ENCODE measurements at regions not wholly inside any gene's neighbourhood (a gene's known extent, or its start where the extent isn't known, plus 50 kb on each side); places are given as distances from the start of the nearest gene placed in this dataset.
"Not testable (repeated sequence)": the region's sequence is repeated elsewhere in the genome, so short reads cannot be mapped to it uniquely, and the experiment has no call there.

DNA sequence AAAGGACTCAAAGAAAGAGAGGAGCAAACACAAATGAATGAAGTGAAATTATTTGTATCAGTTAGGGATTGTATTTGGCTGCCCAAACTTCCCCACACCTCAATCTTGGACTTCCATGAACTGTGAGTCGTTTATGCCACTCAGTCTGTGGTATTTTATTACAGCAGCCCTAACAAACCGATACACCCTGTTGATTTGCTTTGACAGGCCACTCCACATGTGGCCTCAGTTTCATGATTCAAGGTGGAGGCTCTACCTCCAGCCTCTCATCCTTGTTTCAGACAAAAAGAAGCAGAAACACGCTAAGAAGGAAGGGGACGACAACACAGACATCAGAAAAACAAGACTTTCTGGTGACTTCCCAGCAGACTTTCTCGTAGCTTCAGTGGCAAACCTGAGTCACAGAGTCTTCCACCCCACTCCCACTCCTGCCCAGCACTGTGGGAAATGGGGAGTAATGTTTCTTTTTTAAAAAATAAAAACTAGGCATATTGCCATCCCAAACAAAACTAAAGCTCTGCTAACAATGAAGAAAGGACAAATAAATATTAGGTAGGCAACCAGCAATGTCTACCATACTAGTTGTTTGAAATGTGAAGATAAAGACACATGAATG lies 52.2 kb upstream of the ABCA1 start:
- DNase-seq, result no peak

DNA sequence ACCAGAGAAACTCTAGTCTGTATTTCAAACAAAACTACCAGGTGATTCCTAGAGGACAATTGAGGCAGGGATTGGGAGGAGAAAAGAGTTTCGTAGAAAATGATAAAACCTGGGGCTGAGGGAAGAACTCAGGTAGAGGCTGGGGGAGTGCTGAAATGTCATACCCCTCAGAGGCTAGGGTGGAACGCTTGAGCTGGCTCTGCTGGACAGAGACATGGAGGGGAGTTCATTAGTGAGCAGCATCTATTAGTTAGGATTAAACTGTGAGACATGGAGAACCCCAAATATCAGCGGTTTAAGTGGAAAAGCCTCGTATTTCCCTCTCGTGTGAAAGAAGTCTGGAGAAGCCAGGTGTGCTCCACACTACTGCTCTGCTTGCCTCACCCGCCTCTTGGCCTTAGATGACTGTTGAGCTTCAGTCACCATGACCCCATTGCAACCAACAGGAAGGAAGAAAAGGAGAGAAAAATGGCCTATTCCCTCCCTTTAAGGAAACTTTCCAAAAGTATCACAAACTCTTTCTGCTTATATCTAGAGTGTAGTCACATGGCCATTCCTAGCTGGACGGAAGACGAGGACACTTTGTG lies 53.7 kb upstream of the ABCA1 start:
- DNase-seq, result no peak

DNA sequence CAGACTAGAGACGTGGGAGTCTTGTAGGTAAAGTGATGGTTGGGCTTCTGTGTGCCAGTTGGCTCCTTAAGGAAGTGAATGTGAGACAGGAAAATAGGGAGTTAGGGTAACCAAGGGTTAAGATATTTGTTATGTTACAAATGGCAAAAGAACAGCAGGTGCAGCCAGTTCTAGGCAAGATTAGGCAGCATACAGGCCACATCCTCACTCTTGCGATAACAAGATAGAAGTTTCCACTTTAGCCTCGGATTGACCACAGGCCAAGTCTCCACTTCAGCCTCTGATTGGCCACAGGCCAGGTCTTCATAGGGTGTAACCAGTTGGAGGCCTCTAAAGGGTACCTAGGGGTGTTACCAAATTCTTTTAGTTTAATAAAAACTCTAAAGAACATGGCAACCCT lies 54.6 kb upstream of the ABCA1 start:
- DNase-seq, result no peak

DNA sequence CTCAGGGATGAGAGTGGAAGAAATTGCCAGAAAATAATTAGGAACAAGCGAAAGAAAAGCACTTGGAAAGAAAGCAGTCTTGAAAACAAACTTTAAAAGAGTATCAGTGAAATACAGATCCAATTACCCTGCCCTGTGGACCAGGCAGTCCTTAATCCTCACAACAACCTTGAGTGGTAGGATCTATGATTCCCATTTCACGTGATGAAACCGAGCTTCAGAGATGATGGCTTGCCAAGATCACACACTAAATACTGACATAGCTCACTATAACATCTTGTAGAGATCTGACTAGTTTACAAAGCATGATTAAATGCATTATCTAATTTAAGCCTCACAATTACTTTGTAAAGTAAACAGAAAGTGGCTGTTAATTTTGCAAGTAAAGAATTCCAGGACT lies 55.5 kb upstream of the ABCA1 start:
- DNase-seq, result no peak

DNA sequence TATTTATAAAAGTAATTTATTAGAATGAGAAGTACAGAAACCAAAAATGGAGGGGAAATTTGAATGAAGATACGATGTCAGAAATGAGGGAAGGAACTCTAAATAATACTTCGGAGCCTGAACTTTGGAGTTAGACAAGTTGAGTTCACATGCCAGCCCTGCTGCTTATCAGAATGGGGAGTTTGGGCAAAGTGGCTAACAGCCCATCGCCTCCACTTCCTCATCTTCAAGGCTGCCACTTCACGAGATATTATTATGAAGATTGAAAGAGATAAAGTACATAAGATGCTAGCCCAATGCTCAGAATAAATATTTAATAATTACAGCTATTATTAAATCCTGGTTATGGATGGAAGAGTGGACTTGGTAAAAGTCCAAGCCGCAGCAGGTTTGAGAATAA lies 56.2 kb upstream of the ABCA1 start:
- DNase-seq, result no peak

DNA sequence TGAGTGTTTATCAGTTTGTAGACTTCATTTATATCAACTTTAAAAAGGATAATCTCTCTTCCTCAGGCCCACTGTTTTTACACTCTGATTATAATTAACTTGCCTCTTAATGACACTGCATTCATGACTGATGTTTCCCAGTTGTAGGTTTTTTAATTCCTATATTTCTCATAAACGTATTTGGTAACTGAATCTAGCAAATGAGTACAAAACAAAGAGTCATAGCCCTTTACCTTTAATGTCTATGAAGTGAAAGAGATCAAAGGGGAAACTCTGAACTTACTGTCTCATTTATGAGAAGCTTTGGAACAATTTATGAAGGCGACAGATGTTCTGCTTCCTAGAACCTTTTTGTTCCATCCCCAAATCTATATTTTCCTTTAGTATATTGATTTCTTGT lies 56.6 kb upstream of the ABCA1 start:
- DNase-seq, result no peak

DNA sequence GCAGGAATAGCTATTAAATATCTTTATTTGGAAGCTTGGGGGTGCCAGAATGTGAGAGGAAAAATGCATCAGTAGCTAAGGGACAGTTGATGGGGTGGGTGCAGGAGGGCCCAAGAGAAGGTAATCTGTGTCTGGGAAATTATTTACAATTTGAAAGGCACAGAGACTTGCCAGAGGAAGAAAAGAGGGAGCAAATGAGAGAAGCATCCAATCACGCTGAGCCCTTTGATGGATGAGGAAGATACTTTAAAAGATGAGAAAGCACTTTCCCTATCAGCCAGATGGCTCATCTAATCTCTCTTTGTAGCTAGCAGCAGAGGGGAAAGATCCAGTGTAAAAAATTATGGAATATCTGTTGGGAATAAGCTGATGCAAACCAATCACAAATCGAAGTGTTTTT lies 57.0 kb upstream of the ABCA1 start:
- DNase-seq, result no peak

DNA sequence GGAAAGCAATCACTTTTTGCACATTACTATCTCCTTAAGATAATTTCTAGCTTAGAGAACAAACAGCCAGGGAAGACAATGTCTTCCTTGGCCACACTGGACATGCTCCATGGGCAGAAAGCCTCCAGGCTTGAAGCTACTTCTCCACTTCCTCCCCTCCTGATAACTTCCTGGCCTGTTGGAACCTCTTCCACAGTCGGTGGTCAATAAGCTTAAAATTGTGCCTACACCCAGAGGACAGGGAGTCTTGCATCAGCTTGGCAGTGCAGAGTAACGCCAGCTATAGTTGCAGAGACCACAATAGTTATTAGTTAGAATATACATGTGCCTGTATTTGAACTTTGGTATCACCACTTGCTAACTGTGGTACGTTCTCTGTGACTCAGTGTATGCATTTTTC lies 58.1 kb upstream of the ABCA1 start:
- DNase-seq, result no peak

DNA sequence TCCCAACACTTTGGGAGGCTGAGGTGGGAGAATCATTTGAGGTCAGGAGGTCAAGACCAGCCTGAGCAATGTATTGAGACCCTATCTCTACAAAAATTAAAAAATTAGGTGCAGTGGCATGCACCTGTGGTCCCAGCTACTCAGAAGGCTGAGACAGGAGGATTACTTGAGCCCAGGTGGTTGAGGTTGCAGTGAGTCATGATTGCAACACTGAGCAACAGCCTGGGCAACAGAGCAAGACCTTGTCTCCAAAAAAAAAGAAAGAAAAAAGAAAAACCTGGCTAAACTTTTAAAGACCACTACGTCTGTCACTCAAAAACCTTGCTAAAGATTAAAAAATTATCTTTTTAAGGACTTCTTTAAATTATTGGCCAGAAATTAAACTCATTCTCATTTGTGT lies 59.8 kb upstream of the ABCA1 start:
- DNase-seq, result no peak

DNA sequence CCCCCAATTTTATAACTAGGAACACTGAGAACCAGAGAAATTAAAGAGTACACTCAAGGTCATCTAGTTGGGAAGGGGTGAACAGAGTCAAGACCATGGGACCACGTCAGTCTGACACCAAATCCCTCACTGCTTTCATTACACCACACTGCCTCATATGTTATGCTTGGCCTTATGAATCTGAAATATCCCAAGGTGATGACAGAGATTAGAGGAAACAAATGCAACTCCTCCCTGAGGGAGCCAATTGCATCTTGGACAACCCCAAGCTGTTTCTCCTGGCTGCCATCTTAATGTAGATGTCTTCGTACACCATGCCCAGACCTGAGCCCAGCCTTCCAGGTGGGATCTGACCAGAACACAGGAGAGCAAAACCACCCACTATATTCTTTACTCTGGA lies 60.6 kb upstream of the ABCA1 start:
- no peak for DNase-seq

DNA sequence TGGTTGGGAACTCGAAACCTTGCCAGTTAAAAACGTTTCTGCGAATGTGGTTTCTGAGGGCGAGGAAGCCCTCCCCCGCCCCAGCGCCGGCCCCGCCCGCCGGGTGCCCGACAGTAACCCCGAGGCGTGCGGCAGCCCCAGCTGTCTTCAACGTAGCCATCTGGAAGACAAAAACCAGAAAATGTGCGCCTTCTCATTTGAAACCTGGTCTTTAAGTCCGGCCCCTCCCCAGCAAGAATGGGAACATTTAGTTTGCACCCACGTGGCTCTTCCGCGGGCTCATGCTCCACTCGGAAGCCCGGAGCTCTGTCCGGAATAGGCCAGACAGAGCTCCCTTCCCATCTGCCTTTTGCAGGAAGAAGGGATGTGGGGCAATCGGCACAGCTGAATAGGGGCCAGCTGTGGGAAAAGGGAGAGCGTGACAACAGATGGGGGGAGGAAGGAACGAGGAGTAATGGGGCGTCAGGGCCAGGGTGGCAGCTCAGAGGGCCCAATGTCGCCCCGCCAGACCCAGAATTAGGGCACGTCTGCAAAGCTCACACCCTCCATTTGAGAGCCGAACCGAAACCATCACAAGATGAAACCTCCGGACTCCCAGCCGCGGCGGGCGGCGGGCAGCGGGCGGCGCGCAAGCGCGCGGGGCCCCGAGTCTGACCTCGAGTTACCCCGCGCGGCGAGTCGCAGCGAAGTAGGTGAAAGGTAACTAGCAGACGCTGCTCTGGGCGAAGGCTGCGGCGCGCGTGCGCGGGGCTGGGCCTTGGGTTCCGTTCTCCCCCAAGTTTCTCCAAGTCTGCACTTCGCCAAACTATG lies 63.4 kb upstream of the ABCA1 start:
- no peak for DNase-seq

DNA sequence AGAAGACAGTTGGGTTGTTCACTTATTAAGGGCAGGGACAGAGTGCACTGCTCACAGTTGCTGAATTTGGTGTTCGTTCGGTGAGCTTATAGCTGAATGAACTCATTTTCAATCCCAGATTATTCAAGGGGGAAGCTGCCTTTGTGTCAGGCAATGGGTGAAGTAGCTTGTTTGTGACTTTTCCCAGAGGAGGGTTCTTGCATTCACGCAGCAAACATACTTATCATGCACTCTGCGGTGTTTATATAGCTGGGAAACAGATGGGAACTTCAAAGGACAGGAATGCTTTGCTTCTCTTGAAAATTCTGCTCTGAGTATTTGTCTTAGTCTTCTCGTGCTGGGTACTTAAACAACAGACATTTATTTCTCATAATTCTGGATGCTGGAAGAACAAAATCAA lies 64.7 kb upstream of the ABCA1 start:
- no peak for DNase-seq

DNA sequence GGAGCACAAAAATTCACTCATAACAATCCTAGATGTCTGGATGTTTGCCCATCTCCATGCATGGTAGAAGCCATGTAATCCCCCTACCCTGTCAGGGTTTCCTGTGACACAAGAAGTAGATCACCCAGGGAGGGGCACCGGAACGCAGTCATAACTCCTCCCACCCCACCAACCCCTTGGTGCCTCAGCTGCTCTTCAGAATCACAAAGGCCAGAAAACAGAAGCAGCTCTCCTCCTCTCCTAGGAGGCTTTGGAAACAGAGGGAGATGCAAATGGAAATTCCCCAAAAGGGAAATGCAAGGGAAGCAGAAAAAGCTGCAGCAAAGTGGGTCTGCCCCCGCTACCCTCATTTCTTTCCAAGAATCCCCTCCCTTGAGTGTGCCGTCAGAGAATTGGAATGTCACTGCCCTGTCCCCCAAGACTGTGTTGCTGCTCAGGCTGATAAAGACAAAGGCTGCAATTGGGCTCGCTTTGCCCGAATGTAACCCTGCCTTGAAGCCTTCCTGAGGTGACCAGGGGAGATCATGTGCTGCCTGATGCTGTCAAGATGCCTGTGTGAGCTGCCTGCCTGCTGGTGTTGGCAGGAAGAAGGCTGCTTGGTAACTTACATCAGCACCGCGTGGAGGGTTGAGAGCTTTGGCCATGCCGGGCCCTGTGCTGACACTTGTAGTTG lies 65.5 kb upstream of the ABCA1 start:
- no peak for DNase-seq

DNA sequence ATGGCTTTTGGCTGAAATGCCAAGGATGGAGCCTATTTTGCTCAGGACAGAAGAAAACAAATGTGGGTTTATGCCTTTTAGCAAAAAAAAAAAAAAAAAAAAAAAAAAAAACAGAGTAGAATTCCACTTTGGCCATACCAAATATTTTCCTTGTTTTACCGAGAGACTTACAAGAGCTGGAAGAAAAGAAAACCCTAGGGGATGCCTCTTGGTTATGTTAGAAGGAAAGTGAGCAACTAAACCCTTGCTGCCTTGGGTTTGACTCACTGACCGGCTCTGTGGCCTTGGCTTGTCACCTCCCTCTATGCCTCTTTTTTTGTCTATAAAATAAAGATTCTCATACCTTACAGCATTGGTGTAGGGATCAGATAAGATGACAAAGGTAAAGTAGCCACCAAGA lies 69.6 kb upstream of the ABCA1 start:
- no peak for DNase-seq

DNA sequence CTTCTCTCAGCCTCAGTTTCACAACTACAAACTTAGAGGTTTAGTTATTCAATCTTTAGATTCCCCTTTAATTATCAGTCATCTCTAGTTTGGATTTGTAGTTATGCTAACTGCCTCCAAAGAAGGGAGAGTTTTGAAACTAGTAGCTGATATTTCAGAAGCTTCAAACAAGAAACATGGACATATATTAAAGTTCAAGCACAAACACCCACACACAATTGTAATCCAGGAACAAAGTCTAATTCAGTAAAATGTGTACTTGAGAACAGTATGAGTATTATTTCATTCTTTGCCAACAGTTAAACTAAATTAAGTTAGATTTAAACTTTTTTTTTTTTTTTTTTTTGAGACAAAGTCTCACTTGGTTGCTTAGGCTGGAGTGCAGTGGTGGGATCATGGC lies 71.2 kb upstream of the ABCA1 start:
- no peak for DNase-seq

DNA sequence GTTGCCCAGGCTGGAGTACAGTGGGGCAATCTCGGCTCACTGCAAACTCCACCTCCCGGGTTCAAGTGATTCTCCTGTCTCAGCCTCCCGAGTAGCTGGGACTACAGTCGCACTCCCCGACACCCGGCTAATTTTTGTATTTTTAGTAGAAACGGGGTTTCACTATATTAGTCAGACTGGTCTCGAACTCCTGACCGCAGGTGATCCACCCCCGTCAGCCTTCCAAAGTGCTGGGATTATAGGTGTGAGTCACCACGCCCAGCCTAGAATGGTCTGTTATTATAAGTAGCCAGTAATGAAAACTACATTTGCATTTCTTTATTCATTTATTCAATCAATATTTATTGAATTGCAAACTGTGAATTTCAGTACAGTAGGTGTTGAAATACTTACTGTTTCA lies 72.6 kb upstream of the ABCA1 start:
- DNase-seq, result not testable (repeated sequence)

DNA sequence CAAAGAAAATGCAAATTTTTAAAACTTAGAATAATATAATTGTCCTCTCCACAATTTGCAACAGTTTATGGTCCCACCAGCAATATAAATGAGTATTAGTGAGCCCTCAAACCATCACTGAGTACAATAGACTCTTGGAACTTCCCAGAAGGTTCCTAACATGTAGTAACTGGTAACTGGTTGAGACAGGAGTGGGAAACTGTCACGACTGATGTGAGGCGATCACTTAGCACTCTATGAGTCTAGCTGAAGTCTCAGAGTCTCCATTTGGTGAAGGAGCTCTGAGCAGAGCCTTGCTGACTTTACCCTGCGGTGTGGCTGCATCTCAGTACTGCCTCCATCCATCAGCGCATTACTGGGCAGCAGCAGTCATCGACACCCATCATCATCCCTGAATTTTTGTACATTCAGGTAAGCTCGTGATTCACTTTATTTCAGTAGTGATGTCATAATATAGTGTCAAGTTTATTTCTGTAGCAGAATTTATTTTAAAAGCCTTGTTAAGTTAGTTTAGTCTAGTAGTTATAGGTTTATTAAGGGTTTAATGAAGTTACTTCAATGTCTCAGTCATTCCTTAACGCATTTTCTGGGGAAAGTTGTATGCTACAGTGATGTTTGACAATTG lies 76.6 kb upstream of the ABCA1 start:
- no peak for DNase-seq

DNA sequence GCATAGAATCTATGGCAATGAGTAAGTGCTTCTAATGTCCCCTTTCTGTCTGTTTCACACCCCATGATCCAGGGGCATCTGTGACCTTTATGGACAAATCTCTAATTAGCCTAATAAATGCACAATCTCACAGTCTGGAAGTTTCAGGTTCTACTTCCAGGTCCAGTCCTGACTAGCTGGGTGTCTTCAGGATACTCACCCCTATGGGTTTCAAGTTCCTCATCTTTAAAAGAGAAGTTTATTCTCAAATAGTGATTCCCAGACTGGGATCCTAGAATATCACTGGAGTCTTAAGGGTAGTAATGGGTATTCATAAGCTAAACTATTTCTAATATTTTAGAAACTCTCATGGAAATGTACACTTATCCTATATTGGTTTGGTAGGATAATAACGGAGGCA lies 77.2 kb upstream of the ABCA1 start:
- DNase-seq, result no peak

DNA sequence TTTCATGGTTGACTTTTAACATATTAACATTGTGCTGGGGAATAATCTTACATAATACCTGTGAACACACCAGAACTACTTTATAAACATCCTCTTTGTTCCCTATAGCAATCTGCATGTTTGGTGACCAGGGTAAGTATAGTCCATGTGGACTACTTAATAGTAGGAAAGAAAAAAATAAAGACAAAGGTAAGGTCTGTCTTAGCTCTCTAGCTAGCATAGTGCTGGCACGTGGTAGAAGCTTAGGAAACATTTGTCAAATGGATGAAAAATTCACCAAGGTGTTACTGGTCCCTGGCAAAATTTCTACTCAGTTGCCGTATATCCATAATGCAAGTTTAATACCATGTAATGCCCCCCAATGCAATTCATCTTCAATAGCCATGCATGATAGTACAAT lies 78.6 kb upstream of the ABCA1 start:
- no peak for DNase-seq

DNA sequence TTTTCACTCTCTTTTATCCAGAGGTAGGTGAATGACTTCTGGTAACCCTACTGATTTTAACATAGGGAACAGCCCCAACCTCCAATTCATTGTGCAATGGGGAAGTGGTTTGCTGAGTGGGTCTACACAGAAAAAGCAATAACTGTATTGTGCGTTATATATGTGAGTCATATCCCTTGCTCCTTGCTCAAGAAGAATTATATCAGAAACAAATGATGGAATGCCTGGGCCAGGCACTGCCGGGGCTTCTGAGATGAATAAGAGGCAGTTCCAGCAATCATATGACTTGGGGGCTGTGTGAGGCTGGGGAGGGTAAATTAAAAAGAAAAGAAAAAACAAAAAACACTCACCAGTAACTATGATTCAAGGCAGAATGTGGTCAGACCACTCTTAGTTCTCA lies 79.2 kb upstream of the ABCA1 start:
- no peak for DNase-seq

DNA sequence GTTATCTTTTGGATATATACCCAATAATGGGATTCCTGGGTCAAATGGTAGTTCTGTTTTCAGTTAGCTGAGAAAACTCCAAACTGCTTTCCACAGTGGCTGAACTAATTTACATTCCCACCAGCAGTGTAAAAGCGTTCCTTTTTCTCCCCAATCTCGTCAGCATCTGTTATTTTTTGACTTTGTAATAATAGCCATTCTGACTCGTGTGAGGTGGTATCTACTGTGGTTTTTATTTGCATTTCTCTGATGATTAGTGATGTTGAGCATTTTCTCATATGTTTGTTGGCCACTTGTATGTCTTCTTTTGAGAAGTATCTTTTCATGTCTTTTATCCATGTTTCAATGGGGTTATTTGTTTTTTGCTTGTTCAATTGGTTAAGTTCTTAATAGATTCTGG lies 82.1 kb upstream of the ABCA1 start:
- not testable (repeated sequence) for DNase-seq

DNA sequence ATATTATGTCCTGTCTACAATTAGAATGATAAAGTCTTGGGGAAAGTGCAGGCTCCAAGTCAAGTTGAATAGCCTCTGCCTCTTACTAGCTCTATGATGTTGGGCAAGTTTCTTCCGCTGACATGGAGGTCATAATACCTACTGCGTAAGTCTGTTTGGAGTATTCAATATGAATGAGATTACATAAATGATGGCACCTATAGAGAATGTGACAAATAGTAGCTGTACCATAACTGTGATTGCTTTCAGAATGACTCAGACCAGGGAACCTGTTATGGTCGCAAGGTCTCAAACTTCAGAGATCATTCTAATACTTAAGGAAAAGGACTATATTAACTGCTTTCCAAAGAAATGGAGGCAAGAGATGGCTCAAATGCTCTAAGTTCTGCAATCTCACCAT lies 94.0 kb upstream of the ABCA1 start:
- DNase-seq, result no peak

DNA sequence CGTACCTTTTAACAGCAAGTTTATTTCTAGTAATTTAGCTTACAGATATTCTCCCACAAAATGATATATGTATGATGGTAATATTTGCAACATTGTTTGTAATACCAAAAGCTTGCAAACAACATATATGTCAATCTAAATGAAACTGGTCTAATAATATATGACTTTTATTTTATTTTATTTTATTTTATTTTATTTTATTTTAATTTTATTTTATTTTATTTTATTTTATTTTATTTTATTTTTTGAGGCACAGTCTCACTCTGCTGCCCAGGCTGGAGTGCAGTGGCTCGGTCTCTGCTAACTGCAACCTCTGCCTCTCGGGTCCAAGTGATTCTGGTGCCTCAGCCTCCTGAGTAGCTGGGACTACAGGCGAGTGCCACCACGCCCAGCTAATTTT lies 94.6 kb upstream of the ABCA1 start:
- DNase-seq, result not testable (repeated sequence)

DNA sequence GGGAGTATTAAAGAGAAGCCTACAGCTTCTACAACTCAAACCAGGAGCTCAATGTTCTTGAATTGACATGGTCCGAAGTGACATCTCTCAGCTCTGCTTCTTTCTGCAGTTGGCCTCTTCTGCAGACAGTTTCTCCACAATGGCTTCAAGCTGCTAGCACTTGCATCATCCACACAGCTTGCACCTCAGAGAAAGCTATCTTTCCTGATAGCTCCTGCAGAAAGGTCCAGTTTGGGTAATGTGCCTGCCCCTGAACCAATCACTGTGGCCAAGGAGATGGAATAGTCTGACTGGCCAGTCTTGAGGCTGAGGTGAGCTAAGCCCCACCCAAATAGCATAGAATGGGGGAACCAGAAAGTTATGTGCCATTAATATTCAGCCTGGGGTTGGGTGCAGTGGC lies 95.8 kb upstream of the ABCA1 start:
- DNase-seq, result no peak

Data from NCI-H1048 (cell line).